HG03342 (cell line): ENCODE measurements at regions not wholly inside any gene's neighbourhood (a gene's known extent, or its start where the extent isn't known, plus 50 kb on each side); places are given as distances from the start of the nearest gene placed in this dataset.
A peak's percentile ranks its signal among the peaks of the same experiment; 100 is the strongest.

Source experiments
- ATAC-seq: cut with Tn5 transposase; IDR thresholded peaks from one replicate; pipeline ENCODE4 v1.9.1; 2021; ENCODE audit warnings: mild to moderate bottlenecking, moderate library complexity; ENCODE audit not compliant: unreplicated experiment

- no peak for ATAC-seq
Observed at GRCh38 chr2:8270699-8271098, 411.2 kb upstream of the ID2 start.

- ATAC-seq, result no peak
Observed at GRCh38 chr2:8271461-8271860, 410.4 kb upstream of the ID2 start.

- no peak for ATAC-seq
Observed at GRCh38 chr2:8276026-8276425, 405.8 kb upstream of the ID2 start.

GRCh38 chr2:8277921-8278571 is 403.8 kb upstream of the ID2 start:
- ATAC-seq, result no peak

- ATAC-seq, result no peak
Observed at GRCh38 chr2:8278709-8279354, 403.0 kb upstream of the ID2 start.

GRCh38 chr2:8279506-8279905 is 402.4 kb upstream of the ID2 start:
- no peak for ATAC-seq

- no peak for ATAC-seq
Observed at GRCh38 chr2:8281234-8281633, 400.6 kb upstream of the ID2 start.

- ATAC-seq, result no peak
Observed at GRCh38 chr2:8281950-8282857, 399.7 kb upstream of the ID2 start.

- no peak for ATAC-seq
Observed at GRCh38 chr2:8282858-8283252, 399.0 kb upstream of the ID2 start.

- ATAC-seq, result no peak
Observed at GRCh38 chr2:8285081-8285480, 396.8 kb upstream of the ID2 start.

GRCh38 chr2:8285898-8286297 is 396.0 kb upstream of the ID2 start:
- ATAC-seq, result no peak

GRCh38 chr2:8288206-8288605 is 393.6 kb upstream of the ID2 start:
- ATAC-seq, result no peak

- no peak for ATAC-seq
Observed at GRCh38 chr2:8289111-8289510, 392.7 kb upstream of the ID2 start.

GRCh38 chr2:8290771-8291352 is 391.0 kb upstream of the ID2 start:
- no peak for ATAC-seq

GRCh38 chr2:8296306-8296705 is 385.6 kb upstream of the ID2 start:
- ATAC-seq, result no peak

- ATAC-seq, result no peak
Observed at GRCh38 chr2:8297376-8298231, 384.3 kb upstream of the ID2 start.

GRCh38 chr2:8298783-8299182 is 383.1 kb upstream of the ID2 start:
- ATAC-seq, result peak; percentile 21

- no peak for ATAC-seq
Observed at GRCh38 chr2:8300216-8300615, 381.6 kb upstream of the ID2 start.

GRCh38 chr2:8300905-8301304 is 381.0 kb upstream of the ID2 start:
- ATAC-seq, result no peak

GRCh38 chr2:8303322-8303832 is 378.5 kb upstream of the ID2 start:
- ATAC-seq, result peak; percentile 72
